Keratinocyte (primary cell): ENCODE measurements at regions not wholly inside any gene's neighbourhood (a gene's known extent, or its start where the extent isn't known, plus 50 kb on each side); places are given as distances from the start of the nearest gene placed in this dataset.

Source experiments
- DNase-seq: peaks from one replicate; pipeline ENCODE4 v3.0.0-alpha.2; 2011; ENCODE audit warnings: low read depth, missing footprints, low spot score
- FAIRE-seq: peaks from 2 replicates; lab custom pipeline; 2011; peaks lifted over from hg19 to GRCh38; lab: Jason Lieb, UNC
- H2AFZ ChIP-seq: 2 replicates; pipeline ENCODE4 v1.6.0; 2012; ENCODE audit warnings: low read length, control low read depth, inconsistent platforms; ENCODE audit not compliant: control insufficient read depth
- H3K27ac ChIP-seq: 2 replicates; pipeline ENCODE4 v1.5.1; 2011; ENCODE audit warnings: low read length; ENCODE audit not compliant: control insufficient read depth, insufficient read depth
- H3K27me3 ChIP-seq: 3 replicates; pipeline ENCODE4 v1.6.0; 2011; ENCODE audit warnings: low read length; ENCODE audit not compliant: control insufficient read depth, insufficient read depth; ENCODE audit errors: extremely low read depth
- H3K36me3 ChIP-seq, 2 experiments: 2 replicates in 1 of 2; 3 replicates in 1 of 2; pipeline ENCODE4 v1.5.1; 2011; ENCODE audit warnings: low read length in 2 of 2, mild to moderate bottlenecking in 1 of 2; ENCODE audit not compliant: control insufficient read depth in 2 of 2, insufficient read depth in 2 of 2; ENCODE audit errors: extremely low read depth in 1 of 2
- H3K4me1 ChIP-seq: 3 replicates; pipeline ENCODE4 v1.5.1; 2011; ENCODE audit warnings: low read length; ENCODE audit not compliant: control insufficient read depth, insufficient read depth; ENCODE audit errors: extremely low read depth
- H3K4me2 ChIP-seq: 3 replicates; pipeline ENCODE4 v1.6.0; 2011; ENCODE audit warnings: low read depth, low read length; ENCODE audit not compliant: control insufficient read depth, insufficient read depth; ENCODE audit errors: extremely low read depth
- H3K4me3 ChIP-seq, 3 experiments: fragments of 200-600 bp in 1 of 3; sonication (generic) in 1 of 3; 2 replicates in 2 of 3; 3 replicates in 1 of 3; pipeline ENCODE4 v1.5.1; 2011 to 2016; ENCODE audit warnings: low read length in 3 of 3, mild to moderate bottlenecking in 3 of 3, control low read depth in 2 of 3, inconsistent platforms in 1 of 3, low read depth in 1 of 3, mixed read lengths in 1 of 3, mixed run types in 1 of 3, moderate library complexity in 1 of 3; ENCODE audit not compliant: control insufficient read depth in 2 of 3, insufficient read depth in 2 of 3; ENCODE audit errors: extremely low read depth in 1 of 3
- H3K79me2 ChIP-seq: 2 replicates; pipeline ENCODE4 v1.6.0; 2012; ENCODE audit warnings: low read length; ENCODE audit not compliant: control insufficient read depth, insufficient read depth
- H3K9ac ChIP-seq: 3 replicates; pipeline ENCODE4 v1.6.0; 2011; ENCODE audit warnings: low read length; ENCODE audit not compliant: control insufficient read depth, insufficient read depth; ENCODE audit errors: extremely low read depth
- H3K9me1 ChIP-seq: 3 replicates; pipeline ENCODE4 v1.6.0; 2011; ENCODE audit warnings: low read length; ENCODE audit not compliant: control insufficient read depth, insufficient read depth; ENCODE audit errors: extremely low read depth
- H3K9me3 ChIP-seq: 2 replicates; pipeline ENCODE4 v1.5.1; 2012; ENCODE audit warnings: low read depth, low read length; ENCODE audit not compliant: control insufficient read depth
- H4K20me1 ChIP-seq: 3 replicates; pipeline ENCODE4 v1.6.0; 2011; ENCODE audit warnings: low read length; ENCODE audit not compliant: control insufficient read depth, insufficient read depth; ENCODE audit errors: extremely low read depth
- EZH2 ChIP-seq: IDR thresholded peaks from one replicate; pipeline ENCODE4 v1.6.1; 2012; ENCODE audit warnings: inconsistent platforms, mild to moderate bottlenecking, low read length, moderate library complexity
- dilution Hi-C: fragments of 300-500 bp; cut with MboI; formaldehyde crosslinking; loops from one replicate; pipeline ENCODE4 v1.7.0; 2020; ENCODE audit warnings: low sequenced_read_pairs; ENCODE audit not compliant: extremely low pct_ligation_motif_present
- TF ChIP-seq, protein P1 (sequence below), 3 experiments: IDR thresholded peaks in 1 of 3; conservative IDR thresholded peaks in 1 of 3; optimal IDR thresholded peaks in 1 of 3; 2 replicates in 2 of 3; 3 replicates in 1 of 3; pipeline versions ENCODE3 to v1.5.1; 2011; ENCODE audit warnings: low read length in 3 of 3, mild to moderate bottlenecking in 3 of 3, moderate library complexity in 2 of 3, control low read depth in 1 of 3, inconsistent platforms in 1 of 3; ENCODE audit not compliant: insufficient read depth in 2 of 3; ENCODE audit errors: extremely low read depth in 1 of 3

GRCh38 chr11:115653926-115654325, 149.7 kb upstream of the CADM1 start:
- no peaks in the 10 kb centered on the region for H4K20me1 ChIP-seq
- H3K36me3 ChIP-seq = no peaks in the 10 kb centered on the region
- H3K9me3 ChIP-seq = no peaks in the 10 kb centered on the region
- H3K9ac ChIP-seq = no peak overlapping the region
- no peaks in the 10 kb centered on the region for H3K79me2 ChIP-seq
- H3K4me3 ChIP-seq = no peak overlapping the region
- dilution Hi-C loops = no loop called here
- H3K4me2 ChIP-seq = no peak overlapping the region
- H3K4me1 ChIP-seq = peaks cover 10% of the 10 kb centered on the region
- no peak overlapping the region for H2AFZ ChIP-seq
- H3K27ac ChIP-seq = no peak overlapping the region
- FAIRE-seq = no peak
- H3K9me1 ChIP-seq = no peaks in the 10 kb centered on the region
- DNase-seq = no peak
- TF ChIP-seq EZH2 = no peak
- TF ChIP-seq, protein P1, sequence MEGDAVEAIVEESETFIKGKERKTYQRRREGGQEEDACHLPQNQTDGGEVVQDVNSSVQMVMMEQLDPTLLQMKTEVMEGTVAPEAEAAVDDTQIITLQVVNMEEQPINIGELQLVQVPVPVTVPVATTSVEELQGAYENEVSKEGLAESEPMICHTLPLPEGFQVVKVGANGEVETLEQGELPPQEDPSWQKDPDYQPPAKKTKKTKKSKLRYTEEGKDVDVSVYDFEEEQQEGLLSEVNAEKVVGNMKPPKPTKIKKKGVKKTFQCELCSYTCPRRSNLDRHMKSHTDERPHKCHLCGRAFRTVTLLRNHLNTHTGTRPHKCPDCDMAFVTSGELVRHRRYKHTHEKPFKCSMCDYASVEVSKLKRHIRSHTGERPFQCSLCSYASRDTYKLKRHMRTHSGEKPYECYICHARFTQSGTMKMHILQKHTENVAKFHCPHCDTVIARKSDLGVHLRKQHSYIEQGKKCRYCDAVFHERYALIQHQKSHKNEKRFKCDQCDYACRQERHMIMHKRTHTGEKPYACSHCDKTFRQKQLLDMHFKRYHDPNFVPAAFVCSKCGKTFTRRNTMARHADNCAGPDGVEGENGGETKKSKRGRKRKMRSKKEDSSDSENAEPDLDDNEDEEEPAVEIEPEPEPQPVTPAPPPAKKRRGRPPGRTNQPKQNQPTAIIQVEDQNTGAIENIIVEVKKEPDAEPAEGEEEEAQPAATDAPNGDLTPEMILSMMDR (optimal IDR thresholded peaks at IDR 0.05 in 1 of 3, IDR thresholded peaks at IDR 0.05 in 1 of 3, conservative IDR thresholded peaks at IDR 0.05 in 1 of 3; ENCODE audit: extremely low read depth in 1 of 3, insufficient read depth in 2 of 3, low read length in 3 of 3) = no peak
- H3K27me3 ChIP-seq = no peaks in the 10 kb centered on the region

DNA sequence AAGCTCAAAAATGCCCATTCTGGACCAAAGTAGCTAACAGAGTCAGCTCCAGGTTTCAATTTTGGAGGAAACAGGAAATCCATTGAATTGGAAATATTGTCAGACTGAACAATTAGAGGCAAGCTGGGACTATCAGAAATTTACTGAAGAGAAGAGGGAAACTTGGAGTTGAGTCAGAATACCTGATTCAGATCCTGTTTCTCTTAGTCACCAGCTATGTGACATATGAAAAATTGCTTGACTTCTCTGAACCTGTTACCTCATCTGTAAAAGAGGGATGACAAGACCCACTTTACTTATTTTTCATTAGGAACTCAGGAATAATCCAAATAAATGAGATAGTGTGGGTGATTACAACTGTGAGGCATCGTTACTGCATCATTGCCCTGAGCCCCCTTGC, 148.9 kb upstream of the CADM1 start:
- H3K9me1 ChIP-seq = no peaks in the 10 kb centered on the region
- peak overlapping the region; percentile 52 for H3K4me2 ChIP-seq
- no peaks in the 10 kb centered on the region for H4K20me1 ChIP-seq
- H3K79me2 ChIP-seq = no peaks in the 10 kb centered on the region
- dilution Hi-C loops = no loop called here
- no peak overlapping the region for H3K4me3 ChIP-seq
- H3K27ac ChIP-seq = no peak overlapping the region
- H3K9me3 ChIP-seq = no peaks in the 10 kb centered on the region
- peak; percentile 78 for FAIRE-seq
- DNase-seq = no peak
- H3K4me1 ChIP-seq = peaks cover 10% of the 10 kb centered on the region
- no peak overlapping the region for H3K9ac ChIP-seq
- peak overlapping the region; percentile 52 for H2AFZ ChIP-seq
- TF ChIP-seq, protein P1 (optimal IDR thresholded peaks at IDR 0.05 in 1 of 3, IDR thresholded peaks at IDR 0.05 in 1 of 3, conservative IDR thresholded peaks at IDR 0.05 in 1 of 3; ENCODE audit: extremely low read depth in 1 of 3, insufficient read depth in 2 of 3, low read length in 3 of 3) = no peak
- H3K36me3 ChIP-seq = no peaks in the 10 kb centered on the region
- H3K27me3 ChIP-seq = no peaks in the 10 kb centered on the region
